HepG2 (cell line): ENCODE measurements at regions not wholly inside any gene's neighbourhood (a gene's known extent, or its start where the extent isn't known, plus 50 kb on each side); places are given as distances from the start of the nearest gene placed in this dataset.

Source experiments
- ATAC-seq: fragments of 200-7000 bp; cut with Tn5 transposase; 3 replicates; pipeline ENCODE4 v1.9.1; 2020; ENCODE audit warnings: mild to moderate bottlenecking, moderate library complexity
- BruUV-seq: library from RNA; stranded (reverse); fragments of 400-500 nt; replicated peaks from 2 replicates; lab custom pipeline; 2021; lab: Mats Ljungman, UMichigan
- CTCF ChIA-PET: fragments of 300-600 bp; formaldehyde crosslinking; extraction: SDS; loops from one replicate; lab custom pipeline; 2021; ENCODE audit warnings: low total read pairs, inconsistent platforms, low intra/inter-chr PET ratio; lab: Yijun Ruan, JAX
- POLR2A ChIA-PET: fragments of 350-600 bp; sonication (Branson Sonifier 250); formaldehyde crosslinking; loops from one replicate; lab custom pipeline; 2020; ENCODE audit warnings: antibody characterized with exemption, inconsistent platforms; lab: Yijun Ruan, JAX
- DNase-seq: peaks from one replicate; pipeline ENCODE4 v3.0.0-alpha.2; 2015; ENCODE audit warnings: low spot score
- FAIRE-seq: peaks from 3 replicates; lab custom pipeline; 2011; peaks lifted over from hg19 to GRCh38; lab: Jason Lieb, UNC
- H2AFZ ChIP-seq: one replicate; pipeline ENCODE4 v1.6.1; 2011; ENCODE audit warnings: low read length, inconsistent platforms
- H3K27ac ChIP-seq: fragments of 300-600 bp; 3 replicates; pipeline ENCODE4 v1.8.0; 2011; ENCODE audit warnings: mixed run types, mild to moderate bottlenecking, mixed read lengths, low read length, inconsistent platforms; ENCODE audit not compliant: insufficient read depth; ENCODE audit errors: extremely low read length
- H3K27me3 ChIP-seq, 2 experiments: fragments of 200-600 bp in 1 of 2; 2 replicates in 1 of 2; 3 replicates in 1 of 2; pipeline versions ENCODE4 v1.6.0 to v1.8.0; 2011; ENCODE audit warnings: low read length in 2 of 2, mild to moderate bottlenecking in 2 of 2, moderate library complexity in 2 of 2, inconsistent platforms in 1 of 2; ENCODE audit not compliant: insufficient read depth in 2 of 2, control insufficient read depth in 1 of 2
- H3K36me3 ChIP-seq, 2 experiments: fragments of 200-600 bp in 1 of 2; replicated peaks in 1 of 2; 2 replicates in 1 of 2; 3 replicates in 1 of 2; pipeline versions ENCODE4 v1.5.1 to v1.8.0; 2011; ENCODE audit warnings: low read length in 2 of 2, inconsistent platforms in 1 of 2; ENCODE audit not compliant: insufficient read depth in 2 of 2, control insufficient read depth in 1 of 2
- H3K4me1 ChIP-seq: 2 replicates; pipeline ENCODE4 v1.5.1; 2012; ENCODE audit warnings: low read length, inconsistent platforms; ENCODE audit not compliant: insufficient read depth
- H3K4me2 ChIP-seq: 2 replicates; pipeline ENCODE4 v1.6.0; 2011; ENCODE audit warnings: low read depth, low read length, inconsistent platforms
- H3K4me3 ChIP-seq, 3 experiments: fragments of 200-600 bp in 1 of 3; sonication (generic), shearing (Covaris generic) in 1 of 3; replicated peaks in 1 of 3; 2 replicates each; pipeline ENCODE4 v1.5.1; 2011 to 2016; ENCODE audit warnings: low read length in 3 of 3, inconsistent platforms in 2 of 3, low read depth in 2 of 3, mild to moderate bottlenecking in 2 of 3, control low read depth in 1 of 3, mixed read lengths in 1 of 3; ENCODE audit not compliant: insufficient read depth in 1 of 3
- H3K79me2 ChIP-seq: one replicate; pipeline ENCODE4 v1.6.1; 2011; ENCODE audit warnings: low read length, inconsistent platforms; ENCODE audit not compliant: insufficient read depth
- H3K9ac ChIP-seq: 2 replicates; pipeline ENCODE4 v1.6.0; 2011; ENCODE audit warnings: mild to moderate bottlenecking, low read depth, low read length, inconsistent platforms; ENCODE audit not compliant: insufficient read depth
- H3K9me3 ChIP-seq: 2 replicates; pipeline ENCODE4 v1.5.1; 2012; ENCODE audit warnings: mild to moderate bottlenecking, low read length
- H4K20me1 ChIP-seq: 2 replicates; pipeline ENCODE4 v1.6.0; 2011; ENCODE audit warnings: inconsistent platforms, mild to moderate bottlenecking, low read length, moderate library complexity; ENCODE audit not compliant: insufficient read depth
- HMGXB3 ChIP-seq: sonication (generic); formaldehyde crosslinking; IDR thresholded peaks from 2 replicates; pipeline ENCODE4 v1.4.0; 2020; ENCODE audit warnings: missing genetic modification reagents, borderline replicate concordance
- IKZF1 ChIP-seq: fragments of 450-650 bp; IDR thresholded peaks from 2 replicates; pipeline ENCODE4 v1.7.1; 2016
- TFDP2 ChIP-seq: sonication (generic); formaldehyde crosslinking; IDR thresholded peaks from 2 replicates; pipeline ENCODE4 v1.4.0; 2020; ENCODE audit warnings: missing genetic modification reagents
- TGIF2 ChIP-seq: IDR thresholded peaks from 2 replicates; pipeline ENCODE4 v1.6.1; 2016; ENCODE audit warnings: control low read depth, missing compliant biosample characterization
- ZNF567 ChIP-seq: sonication (generic); formaldehyde crosslinking; IDR thresholded peaks from 2 replicates; pipeline ENCODE4 v1.8.1; 2023; ENCODE audit warnings: mild to moderate bottlenecking, missing genetic modification reagents, borderline replicate concordance
- ZNF773 ChIP-seq: sonication (generic); formaldehyde crosslinking; IDR thresholded peaks from 2 replicates; pipeline ENCODE4 v1.4.0; 2020; ENCODE audit warnings: missing genetic modification reagents, borderline replicate concordance
- WGBS: methylation state at CpG from one replicate; pipeline ENCODE4 v1.1.6; 2017; ENCODE audit warnings: low lambda C conversion rate; 5-methylcytosine and 5-hydroxymethylcytosine counted together
- in situ Hi-C: cut with HindIII; loops from 2 replicates; pipeline ENCODE4 v1.10.0; 2017; ENCODE audit warnings: low pct_unique_long_range_greater_than_20kb; ENCODE audit not compliant: extremely low pct_ligation_motif_present
- intact Hi-C: fragments of 100-400 bp; cut with micrococcal nuclease; formaldehyde crosslinking; loops from one replicate; pipeline ENCODE4 v1.10.0; 2022; ENCODE audit not compliant: unreplicated experiment

- no peaks in the 10 kb centered on the region for H4K20me1 ChIP-seq
- POLR2A ChIA-PET, result no interaction called here
- H2AFZ ChIP-seq, result no peak overlapping the region
- ATAC-seq (no peak), DNase-seq (no peak)
- CTCF ChIA-PET, result no interaction called here
- intact Hi-C loops (no loop called here), in situ Hi-C loops (no loop called here)
- no peaks in the 10 kb centered on the region for H3K27me3 ChIP-seq
- no peaks in the 10 kb centered on the region for H3K4me1 ChIP-seq
- no peaks in the 10 kb centered on the region for H3K79me2 ChIP-seq
- H3K4me3 ChIP-seq, result no peak overlapping the region
- no peak overlapping the region for H3K27ac ChIP-seq
- no peaks in the 10 kb centered on the region for H3K36me3 ChIP-seq
- no peak overlapping the region for H3K9ac ChIP-seq
- H3K4me2 ChIP-seq, result no peak overlapping the region
- TF ChIP-seq HMGXB3 (CRISPR knock-in tag), result no peak
- no peak for TF ChIP-seq IKZF1
- no peak for TF ChIP-seq TGIF2
- TF ChIP-seq ZNF567 (CRISPR knock-in tag), result no peak
- TF ChIP-seq ZNF773, result no peak
- no peak for TF ChIP-seq TFDP2 (CRISPR knock-in tag)
- TF ChIP-seq, all 625 proteins: peak for 0
- no peaks in the 10 kb centered on the region for H3K9me3 ChIP-seq
- no TSS peak for BruUV-seq
- FAIRE-seq, result no peak
- WGBS, result 0% methylated on average over 1 of the region's 1 CpG
Observed at GRCh38 chr3:106371971-106372805, 503.4 kb upstream of the CBLB start.
